A673 (cell line): ENCODE measurements at regions not wholly inside any gene's neighbourhood (a gene's known extent, or its start where the extent isn't known, plus 50 kb on each side); places are given as distances from the start of the nearest gene placed in this dataset.

Experiments
- CTCF ChIP-seq: fragments of 300-800, 200-600 bp; sonication (generic); conservative IDR thresholded peaks from 2 replicates; pipeline ENCODE4 v1.5.1; 2017; ENCODE audit warnings: low read depth, mild to moderate bottlenecking, antibody characterized with exemption, low read length, moderate library complexity, mixed read lengths
- EZH2 ChIP-seq: fragments of 200-600 bp; sonication (generic); IDR thresholded peaks from 2 replicates; pipeline ENCODE4 v1.6.1; 2017; ENCODE audit warnings: borderline replicate concordance, low read depth, mild to moderate bottlenecking, mixed read lengths, antibody characterized with exemption, low read length; ENCODE audit not compliant: poor library complexity, severe bottlenecking

DNA sequence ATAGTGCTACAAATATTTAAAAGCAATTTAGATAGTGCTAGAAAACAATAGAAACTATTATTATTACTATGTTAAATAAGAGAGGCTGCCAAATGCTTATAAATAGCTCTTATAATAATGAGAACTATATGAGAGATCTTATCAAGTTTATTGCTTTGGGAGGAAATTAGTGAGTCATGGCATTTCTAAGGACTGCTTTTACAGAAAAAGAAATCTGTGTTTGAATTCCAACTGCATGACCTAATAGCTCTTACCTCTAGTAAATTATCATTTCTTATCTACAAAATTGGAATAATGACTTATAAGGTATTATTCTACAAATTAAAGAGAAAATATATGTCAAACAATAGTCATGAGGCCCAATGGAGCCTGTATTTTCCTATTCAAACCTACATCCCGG lies 177.2 kb downstream of the GABRG1 start:
- TF ChIP-seq CTCF = no peak
- no peak for TF ChIP-seq EZH2
